H1 (cell line): ENCODE measurements at regions not wholly inside any gene's neighbourhood (a gene's known extent, or its start where the extent isn't known, plus 50 kb on each side); places are given as distances from the start of the nearest gene placed in this dataset.

Experiments
- CTCF ChIA-PET: fragments of 300-600 bp; sonication (Branson Sonifier 250); formaldehyde crosslinking; loops from one replicate; lab custom pipeline; 2021; ENCODE audit not compliant: partially characterized antibody; lab: Charles Lee
- POLR2A ChIA-PET: fragments of 300-600 bp; sonication (Branson Sonifier 250); formaldehyde crosslinking; loops from one replicate; lab custom pipeline; 2021; ENCODE audit warnings: inconsistent platforms; ENCODE audit not compliant: partially characterized antibody; lab: Charles Lee
- DNase-seq, 2 experiments: peaks; one replicate each; pipeline versions ENCODE4 v3.0.0 to v3.0.0-alpha.2; 2010 to 2022; ENCODE audit warnings: low spot score in 2 of 2, low read depth in 1 of 2, mixed read lengths in 1 of 2
- FAIRE-seq: peaks from 2 replicates; lab custom pipeline; 2011; peaks lifted over from hg19 to GRCh38; lab: Jason Lieb, UNC
- H2AFZ ChIP-seq: 2 replicates; pipeline ENCODE4 v1.8.1; 2012; ENCODE audit warnings: low read length, inconsistent platforms
- H2AK5ac ChIP-seq: 2 replicates; pipeline ENCODE4 v1.6.1; 2013; ENCODE audit warnings: low read depth, low read length
- H2BK120ac ChIP-seq: replicated peaks from 2 replicates; pipeline ENCODE3; 2013; ENCODE audit warnings: low read depth, low read length, inconsistent platforms
- H2BK12ac ChIP-seq: 2 replicates; pipeline ENCODE4 v1.6.1; 2013; ENCODE audit warnings: low read depth, low read length
- H2BK15ac ChIP-seq: 2 replicates; pipeline ENCODE4 v1.6.1; 2013; ENCODE audit warnings: low read length
- H2BK20ac ChIP-seq: 2 replicates; pipeline ENCODE4 v1.6.1; 2013; ENCODE audit warnings: low read length
- H2BK5ac ChIP-seq: 2 replicates; pipeline ENCODE4 v1.6.1; 2013; ENCODE audit warnings: low read depth, low read length
- H3K14ac ChIP-seq: 2 replicates; pipeline ENCODE4 v1.6.1; 2013; ENCODE audit warnings: inconsistent platforms; ENCODE audit not compliant: insufficient read length
- H3K18ac ChIP-seq: 2 replicates; pipeline ENCODE4 v1.6.1; 2013; ENCODE audit warnings: low read length; ENCODE audit errors: extremely low read depth
- H3K23ac ChIP-seq: 2 replicates; pipeline ENCODE4 v1.6.1; 2013; ENCODE audit warnings: inconsistent platforms; ENCODE audit not compliant: insufficient read length
- H3K23me2 ChIP-seq: 2 replicates; pipeline ENCODE4 v1.6.1; 2013; ENCODE audit warnings: low read depth, low read length
- H3K27ac ChIP-seq: 2 replicates; pipeline ENCODE4 v1.6.1; 2011; ENCODE audit warnings: low read depth, low read length, inconsistent platforms
- H3K27me3 ChIP-seq, 4 experiments: replicated peaks in 1 of 4; 1 replicate in 1 of 4; 2 replicates in 3 of 4; pipeline versions ENCODE4 v1.6.1 to v1.8.1; 2011 to 2013; ENCODE audit warnings: low read length in 3 of 4, mild to moderate bottlenecking in 3 of 4, inconsistent platforms in 2 of 4, mixed read lengths in 2 of 4, moderate library complexity in 1 of 4; ENCODE audit not compliant: control insufficient read depth in 3 of 4, insufficient read depth in 3 of 4; ENCODE audit errors: extremely low read depth in 1 of 4
- H3K36me3 ChIP-seq, 4 experiments: 2 replicates each; pipeline versions ENCODE4 v1.6.1 to v1.8.1; 2011 to 2013; ENCODE audit warnings: mild to moderate bottlenecking in 4 of 4, low read length in 3 of 4, moderate library complexity in 2 of 4, control low read depth in 1 of 4, inconsistent platforms in 1 of 4; ENCODE audit not compliant: insufficient read depth in 4 of 4, control insufficient read depth in 2 of 4
- H3K4ac ChIP-seq: replicated peaks from 2 replicates; pipeline ENCODE3; 2013; ENCODE audit warnings: low read length, low read depth, mixed read lengths, inconsistent platforms; ENCODE audit not compliant: insufficient read length
- H3K4me1 ChIP-seq, 4 experiments: replicated peaks in 1 of 4; 1 replicate in 1 of 4; 2 replicates in 3 of 4; pipeline versions ENCODE4 v1.6.1 to v1.8.1; 2011 to 2013; ENCODE audit warnings: low read length in 3 of 4, inconsistent platforms in 2 of 4, mixed read lengths in 1 of 4; ENCODE audit not compliant: insufficient read depth in 4 of 4, control insufficient read depth in 3 of 4
- H3K4me2 ChIP-seq, 2 experiments: 2 replicates each; pipeline versions ENCODE4 v1.6.1 to v1.8.1; 2011 to 2013; ENCODE audit warnings: low read depth in 2 of 2, low read length in 2 of 2, control low read depth in 1 of 2, inconsistent platforms in 1 of 2, mild to moderate bottlenecking in 1 of 2; ENCODE audit not compliant: insufficient read depth in 1 of 2
- H3K4me3 ChIP-seq, 4 experiments: fragments of 200-600, 300-600 bp in 1 of 4; sonication (generic), shearing (Covaris generic), sonication (Bioruptor Twin) in 1 of 4; 2 replicates each; pipeline versions ENCODE4 v1.5.1 to v1.8.1; 2011 to 2016; ENCODE audit warnings: low read length in 4 of 4, low read depth in 3 of 4, control low read depth in 2 of 4, inconsistent platforms in 2 of 4, mild to moderate bottlenecking in 2 of 4, mixed read lengths in 1 of 4, moderate library complexity in 1 of 4; ENCODE audit not compliant: insufficient read depth in 2 of 4; ENCODE audit errors: extremely low read depth in 1 of 4
- H3K56ac ChIP-seq: replicated peaks from 2 replicates; pipeline ENCODE3; 2013; ENCODE audit warnings: low read depth, mild to moderate bottlenecking, mixed read lengths, low read length, inconsistent platforms; ENCODE audit not compliant: insufficient read length
- H3K79me1 ChIP-seq: 2 replicates; pipeline ENCODE4 v1.6.1; 2013; ENCODE audit warnings: low read depth, low read length, control low read depth
- H3K79me2 ChIP-seq, 2 experiments: 2 replicates each; pipeline versions ENCODE4 v1.6.1 to v1.8.1; 2012 to 2013; ENCODE audit warnings: low read length in 2 of 2, mild to moderate bottlenecking in 2 of 2, inconsistent platforms in 1 of 2; ENCODE audit not compliant: insufficient read depth in 2 of 2, control insufficient read depth in 1 of 2
- H3K9ac ChIP-seq, 4 experiments: replicated peaks in 1 of 4; 1 replicate in 1 of 4; 2 replicates in 3 of 4; pipeline versions ENCODE4 v1.6.1 to v1.8.1; 2011 to 2013; ENCODE audit warnings: low read depth in 3 of 4, low read length in 3 of 4, control low read depth in 2 of 4, mild to moderate bottlenecking in 2 of 4, moderate library complexity in 2 of 4, inconsistent platforms in 1 of 4; ENCODE audit errors: extremely low read depth in 1 of 4
- H3K9me3 ChIP-seq, 2 experiments: 2 replicates each; pipeline versions ENCODE4 v1.6.1 to v1.8.1; 2012 to 2013; ENCODE audit warnings: mild to moderate bottlenecking in 2 of 2, moderate library complexity in 2 of 2, control low read depth in 1 of 2, inconsistent platforms in 1 of 2, low read depth in 1 of 2, low read length in 1 of 2, mixed read lengths in 1 of 2; ENCODE audit not compliant: insufficient read depth in 2 of 2
- H4K20me1 ChIP-seq, 2 experiments: replicated peaks in 1 of 2; 2 replicates each; pipeline versions ENCODE3 to v1.8.1; 2011 to 2013; ENCODE audit warnings: inconsistent platforms in 2 of 2, low read length in 2 of 2, mild to moderate bottlenecking in 1 of 2; ENCODE audit not compliant: insufficient read depth in 2 of 2, control insufficient read depth in 1 of 2
- H4K5ac ChIP-seq: 2 replicates; pipeline ENCODE4 v1.6.1; 2013; ENCODE audit warnings: low read length, low read depth, mixed read lengths, inconsistent platforms; ENCODE audit not compliant: insufficient read length
- H4K8ac ChIP-seq: 2 replicates; pipeline ENCODE4 v1.8.0; 2013; ENCODE audit warnings: mild to moderate bottlenecking, moderate library complexity, low read length, inconsistent platforms; ENCODE audit not compliant: insufficient read depth; ENCODE audit errors: extremely low read depth
- H4K91ac ChIP-seq: replicated peaks from 2 replicates; pipeline ENCODE3; 2013; ENCODE audit warnings: low read length, mixed read lengths, inconsistent platforms; ENCODE audit not compliant: insufficient read length
- BCL11A ChIP-seq, 2 experiments: IDR thresholded peaks; one replicate each; pipeline ENCODE4 v1.6.1; 2011; ENCODE audit warnings: low read depth in 2 of 2, low read length in 2 of 2, mild to moderate bottlenecking in 2 of 2
- BRCA1 ChIP-seq: IDR thresholded peaks from 2 replicates; pipeline ENCODE4 v1.6.1; 2012; ENCODE audit warnings: low read depth, low read length, improper control_type of control experiment
- CBX8 ChIP-seq: fragments of 300-800, 300-1000 bp; sonication (generic); IDR thresholded peaks from 2 replicates; pipeline ENCODE4 v1.7.1; 2016; ENCODE audit warnings: low read depth, low read length, borderline replicate concordance
- CEBPB ChIP-seq: IDR thresholded peaks from 2 replicates; pipeline ENCODE4 v1.6.1; 2012; ENCODE audit warnings: low read depth, low read length
- FOSL1 ChIP-seq: IDR thresholded peaks from 2 replicates; pipeline ENCODE4 v1.6.1; 2011; ENCODE audit warnings: mild to moderate bottlenecking, low read depth, low read length, moderate library complexity; ENCODE audit not compliant: insufficient read depth
- HDAC6 ChIP-seq: IDR thresholded peaks from one replicate; pipeline ENCODE4 v1.7.1; 2012; ENCODE audit warnings: low read depth, mild to moderate bottlenecking, inconsistent platforms, low read length, moderate library complexity
- KDM1A ChIP-seq: fragments of 200-600, 300-600 bp; sonication (generic); IDR thresholded peaks from 2 replicates; pipeline ENCODE4 v1.7.1; 2016; ENCODE audit warnings: mild to moderate bottlenecking, low read length, borderline replicate concordance
- NANOG ChIP-seq: IDR thresholded peaks from 2 replicates; pipeline ENCODE4 v1.6.1; 2011; ENCODE audit warnings: low read length, low read depth, mild to moderate bottlenecking, inconsistent platforms; ENCODE audit not compliant: insufficient read depth, poor library complexity, severe bottlenecking
- RXRA ChIP-seq: IDR thresholded peaks from 2 replicates; pipeline ENCODE4 v1.6.1; 2011; ENCODE audit warnings: low read depth, mild to moderate bottlenecking, low read length, moderate library complexity; ENCODE audit not compliant: insufficient read depth
- SIX5 ChIP-seq: IDR thresholded peaks from 2 replicates; pipeline ENCODE4 v1.6.1; 2011; ENCODE audit warnings: mild to moderate bottlenecking, low read depth, low read length
- SP4 ChIP-seq: IDR thresholded peaks from 2 replicates; pipeline ENCODE4 v1.6.1; 2012; ENCODE audit warnings: low read length, inconsistent platforms
- TAF7 ChIP-seq: optimal IDR thresholded peaks from 2 replicates; pipeline ENCODE3; 2011; ENCODE audit warnings: low read depth, mild to moderate bottlenecking, inconsistent platforms, low read length, moderate library complexity, borderline replicate concordance
- YY1 ChIP-seq: IDR thresholded peaks from 2 replicates; pipeline ENCODE4 v1.6.1; 2011; ENCODE audit warnings: low read depth, mild to moderate bottlenecking, low read length
- ZNF274 ChIP-seq: IDR thresholded peaks from 2 replicates; pipeline ENCODE4 v1.7.0; 2012; ENCODE audit warnings: low read length, borderline replicate concordance; ENCODE audit errors: extremely low read depth
- WGBS, 2 experiments: shearing (Covaris generic) in 1 of 2; methylation state at CpG; one replicate each; pipeline versions ENCODE4 v1.1.6 to v1.1.7; 2013 to 2015; ENCODE audit warnings: low lambda C conversion rate in 2 of 2, mixed read lengths in 2 of 2, inconsistent platforms in 1 of 2, low coverage in 1 of 2, missing lambda C conversion rate in 1 of 2; ENCODE audit not compliant: insufficient replicate concordance in 2 of 2, insufficient coverage in 1 of 2, insufficient read length in 1 of 2; ENCODE audit errors: extremely low coverage in 1 of 2, missing lambda C conversion rate in 1 of 2; 5-methylcytosine and 5-hydroxymethylcytosine counted together

GRCh38 chr13:34175551-34175950 lies 357.6 kb downstream of the RFC3 start:
- H2BK120ac ChIP-seq: no peak overlapping the region
- no peaks in the 10 kb centered on the region for H3K36me3 ChIP-seq
- no peak overlapping the region for H3K4me2 ChIP-seq
- H3K18ac ChIP-seq: no peak overlapping the region
- H2BK5ac ChIP-seq: no peak overlapping the region
- H3K27me3 ChIP-seq: peaks cover 0 to 1% (median 0%) of the 10 kb centered on the region in 4 experiments; a peak in 1 of 7 replicates
- no peak overlapping the region for H2BK12ac ChIP-seq
- H2BK20ac ChIP-seq: no peak overlapping the region
- WGBS, 2 experiments: 91% methylated on average over 2 of the region's 2 CpGs; no CpG with 5 or more reads in 1 of the 2 experiments
- H2AK5ac ChIP-seq: no peak overlapping the region
- CTCF ChIA-PET: interaction anchor here (0.5 kb wide), 1 partner anchor 12 kb away, joined by 3 read pairs; no protein-coding TSS in a partner anchor
- no peak overlapping the region for H3K27ac ChIP-seq
- no peaks in the 10 kb centered on the region for H3K79me2 ChIP-seq
- H2BK15ac ChIP-seq: no peak overlapping the region
- H4K91ac ChIP-seq: no peak overlapping the region
- no peaks in the 10 kb centered on the region for H4K20me1 ChIP-seq
- no peak overlapping the region for H3K56ac ChIP-seq
- H3K4me1 ChIP-seq: peaks cover 0 to 4% (median 0%) of the 10 kb centered on the region in 4 experiments; a peak in 1 of 7 replicates
- H2AFZ ChIP-seq: no peak overlapping the region
- no peak overlapping the region for H4K5ac ChIP-seq
- no peak overlapping the region for H3K4me3 ChIP-seq
- H3K23ac ChIP-seq: no peak overlapping the region
- H3K23me2 ChIP-seq: no peaks in the 10 kb centered on the region; the same call in 1 of the 2 replicates
- H3K4ac ChIP-seq: no peak overlapping the region
- no peaks in the 10 kb centered on the region for H3K79me1 ChIP-seq
- no peak overlapping the region for H4K8ac ChIP-seq
- no peak overlapping the region for H3K9ac ChIP-seq
- FAIRE-seq (no peak), DNase-seq (no peak)
- POLR2A ChIA-PET: interaction anchor here (0.9 kb wide), 1 partner anchor 14 kb away, joined by 3 read pairs; no protein-coding TSS in a partner anchor
- no peaks in the 10 kb centered on the region for H3K9me3 ChIP-seq
- no peak overlapping the region for H3K14ac ChIP-seq
- no peak for TF ChIP-seq CEBPB
- no peak for TF ChIP-seq SIX5
- no peak for TF ChIP-seq BCL11A (IDR thresholded peaks at IDR 0.05; ENCODE audit: low read depth in 2 of 2, low read length in 2 of 2)
- no peak for TF ChIP-seq FOSL1
- no peak for TF ChIP-seq BRCA1
- TF ChIP-seq KDM1A: no peak
- no peak for TF ChIP-seq RXRA
- TF ChIP-seq SP4: no peak
- no peak for TF ChIP-seq NANOG
- no peak for TF ChIP-seq ZNF274
- TF ChIP-seq CBX8: no peak
- TF ChIP-seq TAF7: no peak
- TF ChIP-seq HDAC6: no peak
- TF ChIP-seq YY1: no peak
